ENCODE measurements at regions not wholly inside any gene's neighbourhood (a gene's known extent, or its start where the extent isn't known, plus 50 kb on each side); places are given as distances from the start of the nearest gene placed in this dataset.
"Not testable (repeated sequence)": the region's sequence is repeated elsewhere in the genome, so short reads cannot be mapped to it uniquely, and the experiment has no call there.

- DNase-seq = no peak
Observed at GRCh38 chr3:127033171-127033570, 50.3 kb downstream of the PLXNA1 start.

DNA sequence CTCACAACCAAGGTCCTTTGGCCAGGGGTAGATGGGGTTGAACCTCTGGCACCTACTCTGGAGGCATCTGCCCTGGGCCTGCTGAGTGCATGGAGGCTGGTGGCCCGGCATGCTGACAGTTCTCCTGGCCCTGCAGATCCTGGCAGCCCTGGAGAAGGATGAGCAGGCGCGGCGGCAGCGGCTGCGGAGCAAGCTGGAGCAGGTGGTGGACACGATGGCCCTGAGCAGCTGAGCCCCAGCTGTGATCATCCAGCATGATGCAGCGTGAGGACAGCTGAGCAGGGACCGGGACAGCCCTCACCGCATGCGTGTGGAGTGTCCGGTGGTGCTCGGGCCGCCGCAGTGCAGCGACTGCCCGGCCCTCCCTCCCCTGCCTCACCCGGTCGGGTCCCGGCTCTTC lies 50.9 kb downstream of the PLXNA1 start:
- no peak for DNase-seq

- no peak for DNase-seq
Observed at GRCh38 chr3:127034195-127034989, 51.5 kb downstream of the PLXNA1 start.

DNA sequence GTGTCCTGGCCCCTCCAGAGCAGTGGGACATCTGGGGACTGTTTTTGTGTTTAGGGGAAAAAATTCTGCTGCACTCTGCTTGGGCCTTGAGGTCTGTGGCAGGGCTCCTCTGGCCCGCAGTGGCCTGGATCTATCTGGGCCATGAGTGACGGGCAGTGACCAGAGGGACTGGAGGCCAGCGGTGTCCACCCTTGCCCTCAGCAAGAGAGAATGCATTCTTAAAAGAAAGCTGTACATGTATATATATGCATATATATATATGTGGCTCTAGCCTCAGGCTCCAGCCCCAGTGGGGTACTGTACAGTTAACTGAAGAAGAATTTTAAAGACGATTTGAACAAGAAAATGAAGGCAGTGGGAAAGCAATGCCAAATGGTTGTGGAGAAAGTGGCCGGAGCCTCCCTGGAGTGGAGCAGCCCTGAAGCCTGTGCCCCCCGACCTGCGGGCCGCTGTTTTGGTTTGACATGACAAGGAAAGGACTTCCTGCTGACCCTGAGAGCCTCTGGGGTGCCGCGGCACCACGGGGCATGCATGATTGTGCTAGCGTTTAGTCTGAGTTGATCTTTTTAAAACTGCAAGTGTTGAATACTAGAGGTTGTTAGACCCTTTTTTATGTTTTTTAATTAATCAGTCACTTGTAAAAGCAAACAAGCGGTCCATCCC lies 52.2 kb downstream of the PLXNA1 start:
- DNase-seq = no peak

- no peak for DNase-seq
Observed at GRCh38 chr3:127035677-127036076, 52.8 kb downstream of the PLXNA1 start.

DNA sequence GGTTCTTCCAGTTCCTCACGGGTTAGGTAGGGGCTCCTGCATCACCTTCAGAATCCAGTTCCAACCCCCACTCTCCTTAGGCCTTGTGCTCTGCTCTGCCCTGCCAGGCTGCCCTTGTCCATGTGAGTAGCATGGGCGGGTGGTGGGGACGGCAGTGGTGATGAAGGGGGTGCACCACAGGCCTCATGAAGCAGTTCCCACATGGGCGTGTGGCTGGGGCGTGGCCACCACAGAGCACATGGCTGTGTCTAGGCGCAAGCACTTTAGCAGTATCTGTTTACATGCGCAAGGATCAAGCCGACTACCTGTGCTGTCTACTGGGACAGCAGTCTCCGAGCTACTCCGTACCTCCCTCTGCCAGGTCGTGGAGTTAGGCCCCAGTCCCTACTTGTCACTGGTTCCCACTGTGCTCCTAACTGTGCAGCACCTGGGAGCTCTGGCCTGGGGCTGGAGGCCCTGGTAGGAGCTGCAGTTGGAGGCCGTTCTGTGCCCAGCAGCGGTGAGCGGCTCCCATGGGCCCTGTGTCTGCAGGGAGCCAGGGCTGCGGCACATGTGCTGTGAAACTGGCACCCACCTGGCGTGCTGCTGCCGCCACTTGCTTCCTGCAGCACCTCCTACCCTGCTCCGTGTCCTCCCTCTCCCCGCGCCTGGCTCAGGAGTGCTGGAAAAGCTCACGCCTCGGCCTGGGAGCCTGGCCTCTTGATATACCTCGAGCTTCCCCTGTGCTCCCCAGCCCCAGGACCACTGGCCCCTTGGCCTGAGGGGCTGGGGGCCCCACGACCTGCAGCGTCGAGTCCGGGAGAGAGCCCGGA lies 53.5 kb downstream of the PLXNA1 start:
- no peak for DNase-seq

DNA sequence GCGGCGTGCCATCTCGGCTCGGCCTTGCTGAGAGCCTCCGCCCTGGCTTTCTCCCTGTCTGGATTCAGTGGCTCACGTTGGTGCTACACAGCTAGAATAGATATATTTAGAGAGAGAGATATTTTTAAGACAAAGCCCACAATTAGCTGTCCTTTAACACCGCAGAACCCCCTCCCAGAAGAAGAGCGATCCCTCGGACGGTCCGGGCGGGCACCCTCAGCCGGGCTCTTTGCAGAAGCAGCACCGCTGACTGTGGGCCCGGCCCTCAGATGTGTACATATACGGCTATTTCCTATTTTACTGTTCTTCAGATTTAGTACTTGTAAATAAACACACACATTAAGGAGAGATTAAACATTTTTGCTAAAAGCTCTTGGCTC lies 54.1 kb downstream of the PLXNA1 start:
- no peak for DNase-seq

- DNase-seq = no peak
Observed at GRCh38 chr3:127037418-127037841, 54.5 kb downstream of the PLXNA1 start.

GRCh38 chr3:127037971-127038446 lies 55.1 kb downstream of the PLXNA1 start:
- no peak for DNase-seq

- no peak for DNase-seq
Observed at GRCh38 chr3:127038466-127038865, 55.6 kb downstream of the PLXNA1 start.

- DNase-seq = no peak
Observed at GRCh38 chr3:127038923-127039581, 56.1 kb downstream of the PLXNA1 start.

GRCh38 chr3:127039719-127040118 lies 56.8 kb downstream of the PLXNA1 start:
- no peak for DNase-seq

- DNase-seq = no peak
Observed at GRCh38 chr3:127040216-127040615, 57.3 kb downstream of the PLXNA1 start.

DNA sequence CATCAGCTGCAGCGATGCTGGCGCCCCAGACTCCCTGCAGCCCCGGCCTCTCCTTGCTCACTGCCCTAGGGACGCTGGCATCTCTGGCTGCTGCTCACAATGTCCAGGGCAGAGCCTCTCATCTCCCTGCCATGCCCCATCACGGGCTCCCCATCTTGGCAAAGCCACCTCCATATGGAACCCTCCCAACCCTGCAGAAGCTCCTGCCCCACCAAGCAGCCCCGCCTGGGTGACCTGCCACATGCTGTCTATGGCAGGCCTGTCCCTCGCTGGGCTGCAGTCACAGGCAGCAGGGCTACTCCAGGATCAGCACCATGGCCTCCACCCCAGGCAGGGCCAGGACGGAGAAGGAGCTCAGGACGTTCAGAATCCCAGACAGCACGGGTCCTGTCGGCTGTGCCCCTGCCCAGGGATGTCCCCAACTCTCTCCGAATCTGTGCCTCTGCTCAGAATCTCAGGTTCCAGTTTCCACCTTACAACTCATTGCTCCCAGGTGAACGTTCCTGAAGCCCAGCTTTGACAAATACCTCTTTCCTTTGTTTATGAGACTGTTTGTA lies 58.4 kb downstream of the PLXNA1 start:
- no peak for DNase-seq

GRCh38 chr3:127041933-127042332 lies 59.0 kb downstream of the PLXNA1 start:
- no peak for DNase-seq

DNA sequence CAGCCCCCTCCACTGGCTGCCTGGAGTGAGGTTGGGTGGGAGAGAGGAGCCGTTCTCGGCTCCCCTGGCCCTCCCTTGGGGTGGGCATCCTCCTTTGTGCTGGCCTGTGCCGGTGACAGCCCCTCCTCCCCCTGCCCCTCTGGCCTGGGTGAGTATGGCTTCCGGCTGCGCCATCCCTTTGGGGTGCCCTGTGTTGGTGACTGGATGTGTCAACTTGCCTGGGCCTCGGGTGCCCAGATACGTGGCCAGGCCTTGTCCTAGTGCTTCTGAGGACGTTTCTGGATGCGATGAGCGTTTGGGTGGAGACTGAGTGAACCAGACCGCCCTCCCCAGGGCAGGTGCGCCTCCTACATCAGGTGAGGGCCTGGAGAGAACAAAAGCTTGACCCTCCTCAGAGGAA lies 59.7 kb downstream of the PLXNA1 start:
- DNase-seq = no peak

- no peak for DNase-seq
Observed at GRCh38 chr3:127043041-127043641, 60.2 kb downstream of the PLXNA1 start.

DNA sequence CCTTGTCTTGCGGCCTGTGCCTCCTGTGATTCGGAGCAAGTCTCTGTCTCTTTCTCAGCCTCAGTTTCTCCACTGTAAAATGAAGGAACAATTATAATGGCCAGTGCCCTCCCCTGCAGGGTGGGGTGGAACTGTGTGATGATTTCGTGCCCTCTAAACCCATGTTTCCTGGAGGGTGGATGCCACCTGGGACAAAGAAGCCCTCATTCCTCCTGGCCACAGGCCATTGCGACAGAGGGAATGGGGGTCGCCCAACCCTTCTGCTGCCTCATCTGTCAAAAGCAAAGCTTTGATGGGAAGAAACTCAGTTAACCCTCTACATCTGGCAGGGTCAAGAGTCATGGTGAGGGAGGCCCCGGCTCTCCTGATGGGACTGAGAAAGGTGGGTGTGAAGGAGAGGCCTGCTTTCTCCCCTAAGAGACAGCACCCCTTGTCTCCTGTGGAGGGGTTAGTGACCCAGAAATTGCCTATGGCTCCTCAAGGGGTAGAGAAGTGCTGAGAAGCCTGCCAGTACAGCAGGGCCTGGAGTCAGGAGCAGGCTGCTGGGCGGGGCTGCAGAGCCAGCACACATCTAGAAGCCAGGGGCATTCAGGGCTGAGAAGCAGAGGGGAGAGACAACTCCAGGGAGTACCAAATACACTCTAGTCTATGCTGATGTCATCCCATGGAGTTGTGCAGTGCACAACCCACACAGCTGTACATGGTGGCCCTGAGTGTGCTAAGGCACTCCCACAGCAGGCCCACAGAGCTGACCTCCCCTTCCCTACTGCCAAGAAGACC lies 61.0 kb downstream of the PLXNA1 start:
- DNase-seq = no peak

GRCh38 chr3:127044996-127045395 lies 62.1 kb downstream of the PLXNA1 start:
- no peak for DNase-seq

DNA sequence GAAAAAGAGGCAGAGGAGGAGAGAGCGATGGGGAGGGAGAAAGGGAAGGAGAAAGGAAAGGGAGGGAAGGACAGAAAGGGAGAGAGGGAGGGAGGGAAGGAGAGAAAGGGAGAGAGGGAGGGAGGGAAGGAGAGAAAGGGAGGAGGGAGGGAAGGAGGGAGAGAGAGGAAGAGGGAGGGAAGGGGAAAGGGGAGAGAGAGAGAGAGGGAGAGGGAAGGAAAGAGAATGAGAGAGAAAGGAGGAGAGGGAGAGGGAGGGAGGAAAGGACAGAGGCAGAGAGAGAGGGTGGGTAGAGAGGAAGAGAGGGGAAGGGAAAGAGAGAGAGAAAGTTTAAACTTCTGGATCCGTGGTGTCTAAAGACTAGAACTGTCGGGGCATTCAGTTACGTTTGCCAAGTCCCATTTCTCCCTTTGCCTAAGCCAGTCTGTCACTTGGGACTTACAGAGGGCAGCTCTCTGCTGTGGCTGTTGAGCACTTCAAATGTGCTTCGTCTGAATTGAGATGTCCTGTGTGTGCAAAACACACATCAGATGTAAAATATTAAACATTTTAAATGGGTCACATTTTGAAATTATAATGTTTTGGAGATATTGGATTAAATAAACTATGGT lies 62.6 kb downstream of the PLXNA1 start:
- DNase-seq = no peak

DNA sequence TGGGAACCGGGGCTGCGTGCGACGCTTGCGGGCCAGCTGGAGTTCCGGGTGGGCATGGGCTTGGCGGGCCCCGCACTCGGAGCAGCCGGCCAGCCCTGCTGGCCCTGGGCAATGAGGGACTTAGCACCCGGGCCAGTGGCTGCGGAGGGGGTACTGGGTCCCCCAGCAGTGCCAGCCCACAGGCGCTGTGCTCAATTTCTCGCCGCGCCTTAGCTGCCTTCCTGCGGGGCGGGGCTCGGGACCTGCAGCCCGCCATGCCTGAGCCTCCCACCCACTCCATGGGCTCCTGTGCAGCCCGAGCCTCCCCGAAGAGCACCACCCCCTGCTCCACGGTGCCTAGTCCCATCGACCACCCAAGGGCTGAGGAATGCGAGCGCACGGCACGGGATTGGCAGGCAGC lies 63.8 kb downstream of the PLXNA1 start:
- DNase-seq = not testable (repeated sequence)

All from activated CD4-positive, alpha-beta T cell treated with anti-CD3 and anti-CD28 coated beads, Interleukin-2, amount 50 U/mL, for 16 hours (primary cell).